Keratinocyte (primary cell): ENCODE measurements at regions not wholly inside any gene's neighbourhood (a gene's known extent, or its start where the extent isn't known, plus 50 kb on each side); places are given as distances from the start of the nearest gene placed in this dataset.
"Not testable (repeated sequence)": the region's sequence is repeated elsewhere in the genome, so short reads cannot be mapped to it uniquely, and the experiment has no call there.

Experiments used
- DNase-seq: peaks from one replicate; pipeline ENCODE4 v3.0.0-alpha.2; 2011; ENCODE audit warnings: low read depth, missing footprints, low spot score
- FAIRE-seq: peaks from 2 replicates; lab custom pipeline; 2011; peaks lifted over from hg19 to GRCh38; lab: Jason Lieb, UNC
- H2AFZ ChIP-seq: 2 replicates; pipeline ENCODE4 v1.6.0; 2012; ENCODE audit warnings: low read length, control low read depth, inconsistent platforms; ENCODE audit not compliant: control insufficient read depth
- H3K27ac ChIP-seq: 2 replicates; pipeline ENCODE4 v1.5.1; 2011; ENCODE audit warnings: low read length; ENCODE audit not compliant: control insufficient read depth, insufficient read depth
- H3K27me3 ChIP-seq: 3 replicates; pipeline ENCODE4 v1.6.0; 2011; ENCODE audit warnings: low read length; ENCODE audit not compliant: control insufficient read depth, insufficient read depth; ENCODE audit errors: extremely low read depth
- H3K36me3 ChIP-seq, 2 experiments: 2 replicates in 1 of 2; 3 replicates in 1 of 2; pipeline ENCODE4 v1.5.1; 2011; ENCODE audit warnings: low read length in 2 of 2, mild to moderate bottlenecking in 1 of 2; ENCODE audit not compliant: control insufficient read depth in 2 of 2, insufficient read depth in 2 of 2; ENCODE audit errors: extremely low read depth in 1 of 2
- H3K4me1 ChIP-seq: 3 replicates; pipeline ENCODE4 v1.5.1; 2011; ENCODE audit warnings: low read length; ENCODE audit not compliant: control insufficient read depth, insufficient read depth; ENCODE audit errors: extremely low read depth
- H3K4me2 ChIP-seq: 3 replicates; pipeline ENCODE4 v1.6.0; 2011; ENCODE audit warnings: low read depth, low read length; ENCODE audit not compliant: control insufficient read depth, insufficient read depth; ENCODE audit errors: extremely low read depth
- H3K4me3 ChIP-seq, 3 experiments: fragments of 200-600 bp in 1 of 3; sonication (generic) in 1 of 3; 2 replicates in 2 of 3; 3 replicates in 1 of 3; pipeline ENCODE4 v1.5.1; 2011 to 2016; ENCODE audit warnings: low read length in 3 of 3, mild to moderate bottlenecking in 3 of 3, control low read depth in 2 of 3, inconsistent platforms in 1 of 3, low read depth in 1 of 3, mixed read lengths in 1 of 3, mixed run types in 1 of 3, moderate library complexity in 1 of 3; ENCODE audit not compliant: control insufficient read depth in 2 of 3, insufficient read depth in 2 of 3; ENCODE audit errors: extremely low read depth in 1 of 3
- H3K79me2 ChIP-seq: 2 replicates; pipeline ENCODE4 v1.6.0; 2012; ENCODE audit warnings: low read length; ENCODE audit not compliant: control insufficient read depth, insufficient read depth
- H3K9ac ChIP-seq: 3 replicates; pipeline ENCODE4 v1.6.0; 2011; ENCODE audit warnings: low read length; ENCODE audit not compliant: control insufficient read depth, insufficient read depth; ENCODE audit errors: extremely low read depth
- H3K9me1 ChIP-seq: 3 replicates; pipeline ENCODE4 v1.6.0; 2011; ENCODE audit warnings: low read length; ENCODE audit not compliant: control insufficient read depth, insufficient read depth; ENCODE audit errors: extremely low read depth
- H3K9me3 ChIP-seq: 2 replicates; pipeline ENCODE4 v1.5.1; 2012; ENCODE audit warnings: low read depth, low read length; ENCODE audit not compliant: control insufficient read depth
- H4K20me1 ChIP-seq: 3 replicates; pipeline ENCODE4 v1.6.0; 2011; ENCODE audit warnings: low read length; ENCODE audit not compliant: control insufficient read depth, insufficient read depth; ENCODE audit errors: extremely low read depth
- CTCF ChIP-seq, 3 experiments: IDR thresholded peaks in 1 of 3; conservative IDR thresholded peaks in 1 of 3; optimal IDR thresholded peaks in 1 of 3; 2 replicates in 2 of 3; 3 replicates in 1 of 3; pipeline versions ENCODE3 to v1.5.1; 2011; ENCODE audit warnings: low read length in 3 of 3, mild to moderate bottlenecking in 3 of 3, moderate library complexity in 2 of 3, control low read depth in 1 of 3, inconsistent platforms in 1 of 3; ENCODE audit not compliant: insufficient read depth in 2 of 3; ENCODE audit errors: extremely low read depth in 1 of 3
- EZH2 ChIP-seq: IDR thresholded peaks from one replicate; pipeline ENCODE4 v1.6.1; 2012; ENCODE audit warnings: inconsistent platforms, mild to moderate bottlenecking, low read length, moderate library complexity
- dilution Hi-C: fragments of 300-500 bp; cut with MboI; formaldehyde crosslinking; loops from one replicate; pipeline ENCODE4 v1.7.0; 2020; ENCODE audit warnings: low sequenced_read_pairs; ENCODE audit not compliant: extremely low pct_ligation_motif_present

GRCh38 chr5:89055015-89055694 lies 172.2 kb upstream of the MEF2C start:
- Histone ChIP-seq H3K27me3 (no peaks in the 10 kb centered on the region), H3K4me1 (no peaks in the 10 kb centered on the region), H3K9ac (no peak overlapping the region), H3K4me3 (no peak overlapping the region), H4K20me1 (no peaks in the 10 kb centered on the region), H3K27ac (no peak overlapping the region), H3K79me2 (no peaks in the 10 kb centered on the region), H3K9me3 (no peaks in the 10 kb centered on the region), H3K4me2 (no peak overlapping the region), H2AFZ (no peak overlapping the region), H3K9me1 (no peaks in the 10 kb centered on the region), H3K36me3 (no peaks in the 10 kb centered on the region)
- DNase-seq: no peak
- no peak for FAIRE-seq
- dilution Hi-C loops: no loop called here
- no peak for TF ChIP-seq EZH2
- no peak for TF ChIP-seq CTCF (optimal IDR thresholded peaks at IDR 0.05 in 1 of 3, IDR thresholded peaks at IDR 0.05 in 1 of 3, conservative IDR thresholded peaks at IDR 0.05 in 1 of 3; ENCODE audit: extremely low read depth in 1 of 3, insufficient read depth in 2 of 3, low read length in 3 of 3)

GRCh38 chr5:89053547-89053946 lies 170.6 kb upstream of the MEF2C start:
- Histone ChIP-seq H4K20me1 (no peaks in the 10 kb centered on the region), H3K4me2 (no peak overlapping the region), H3K4me3 (no peak overlapping the region), H3K9me3 (no peaks in the 10 kb centered on the region), H3K9me1 (no peaks in the 10 kb centered on the region), H3K27ac (no peak overlapping the region), H3K9ac (no peak overlapping the region), H3K4me1 (no peaks in the 10 kb centered on the region), H3K27me3 (no peaks in the 10 kb centered on the region), H2AFZ (no peak overlapping the region), H3K79me2 (no peaks in the 10 kb centered on the region), H3K36me3 (no peaks in the 10 kb centered on the region)
- DNase-seq (no peak), FAIRE-seq (no peak)
- TF ChIP-seq EZH2 (no peak), CTCF (optimal IDR thresholded peaks at IDR 0.05 in 1 of 3, IDR thresholded peaks at IDR 0.05 in 1 of 3, conservative IDR thresholded peaks at IDR 0.05 in 1 of 3; ENCODE audit: extremely low read depth in 1 of 3, insufficient read depth in 2 of 3, low read length in 3 of 3) (no peak)
- dilution Hi-C loops: no loop called here

- dilution Hi-C loops, H3K27ac ChIP-seq, H3K9me3 ChIP-seq, H3K79me2 ChIP-seq, FAIRE-seq, H2AFZ ChIP-seq, H3K27me3 ChIP-seq, H3K4me2 ChIP-seq, H3K4me1 ChIP-seq, H3K9ac ChIP-seq, DNase-seq, H3K9me1 ChIP-seq, H4K20me1 ChIP-seq, H3K36me3 ChIP-seq, H3K4me3 ChIP-seq: not testable (repeated sequence)
Measured at GRCh38 chr5:89050062-89050461, 167.1 kb upstream of the MEF2C start.
